ENCODE measurements at regions not wholly inside any gene's neighbourhood (a gene's known extent, or its start where the extent isn't known, plus 50 kb on each side); places are given as distances from the start of the nearest gene placed in this dataset.

DNA sequence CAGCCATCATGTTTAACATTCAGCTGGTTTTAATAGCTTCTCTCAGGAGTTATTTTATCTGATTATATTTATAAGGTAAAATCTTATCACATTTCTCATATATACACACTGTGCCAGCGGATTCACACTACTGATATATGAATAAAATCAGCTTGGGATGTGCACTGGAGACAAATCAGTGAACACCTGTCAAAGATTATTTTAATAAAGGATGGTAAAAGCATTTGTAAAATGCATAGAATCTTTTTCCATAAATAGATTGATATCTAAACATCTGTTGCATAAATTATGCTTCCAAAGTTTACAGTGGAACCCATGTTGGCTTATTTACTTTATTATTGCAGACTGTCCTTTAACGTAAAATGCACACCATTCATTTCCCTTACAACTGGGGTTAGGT, 1125.8 kb upstream of the CNTN5 start (continued):
- TF ChIP-seq, protein P1, sequence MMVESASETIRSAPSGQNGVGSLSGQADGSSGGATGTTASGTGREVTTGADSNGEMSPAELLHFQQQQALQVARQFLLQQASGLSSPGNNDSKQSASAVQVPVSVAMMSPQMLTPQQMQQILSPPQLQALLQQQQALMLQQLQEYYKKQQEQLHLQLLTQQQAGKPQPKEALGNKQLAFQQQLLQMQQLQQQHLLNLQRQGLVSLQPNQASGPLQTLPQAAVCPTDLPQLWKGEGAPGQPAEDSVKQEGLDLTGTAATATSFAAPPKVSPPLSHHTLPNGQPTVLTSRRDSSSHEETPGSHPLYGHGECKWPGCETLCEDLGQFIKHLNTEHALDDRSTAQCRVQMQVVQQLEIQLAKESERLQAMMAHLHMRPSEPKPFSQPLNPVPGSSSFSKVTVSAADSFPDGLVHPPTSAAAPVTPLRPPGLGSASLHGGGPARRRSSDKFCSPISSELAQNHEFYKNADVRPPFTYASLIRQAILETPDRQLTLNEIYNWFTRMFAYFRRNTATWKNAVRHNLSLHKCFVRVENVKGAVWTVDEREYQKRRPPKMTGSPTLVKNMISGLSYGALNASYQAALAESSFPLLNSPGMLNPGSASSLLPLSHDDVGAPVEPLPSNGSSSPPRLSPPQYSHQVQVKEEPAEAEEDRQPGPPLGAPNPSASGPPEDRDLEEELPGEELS (CRISPR knock-in tag; IDR thresholded peaks at IDR 0.05; ENCODE audit: borderline replicate concordance): no peak
- TF ChIP-seq YY1 (IDR thresholded peaks at IDR 0.05; ENCODE audit: borderline replicate concordance in 1 of 3, control insufficient read depth in 1 of 3, extremely low read depth in 1 of 3, insufficient read depth in 3 of 3, insufficient read length in 1 of 3, insufficient replicate concordance in 2 of 3, low read depth in 1 of 3, low read length in 2 of 3) (no peak), SRSF3 (IDR thresholded peaks at IDR 0.05; ENCODE audit: insufficient read depth, low read length) (no peak), ZNF253 (CRISPR knock-in tag; conservative IDR thresholded peaks at IDR 0.05) (no peak), SAFB (IDR thresholded peaks at IDR 0.05; ENCODE audit: borderline replicate concordance, low read depth, low read length) (no peak), RBM14 (IDR thresholded peaks at IDR 0.05; ENCODE audit: borderline replicate concordance, insufficient read depth, low read depth, low read length) (no peak)

DNA sequence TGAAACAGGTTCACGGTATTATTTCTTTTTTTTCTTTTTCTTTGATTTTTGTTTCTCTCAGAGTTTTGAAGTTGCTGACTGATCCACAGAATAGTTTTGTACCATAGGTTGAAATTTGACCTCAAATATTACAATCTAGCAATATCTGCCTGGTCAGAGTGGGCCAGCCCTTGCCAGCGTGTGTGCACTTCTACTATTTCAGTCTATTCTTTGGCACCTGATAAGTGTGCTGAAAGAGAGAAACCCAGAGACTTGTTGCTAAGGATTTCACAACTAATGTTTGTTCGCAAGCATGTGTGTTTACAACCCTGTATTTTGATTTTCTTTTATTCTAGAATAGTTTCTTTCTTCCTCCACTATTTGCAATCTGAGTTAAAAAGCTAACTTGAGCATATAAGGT, 1125.2 kb upstream of the CNTN5 start:
- no peaks in the 10 kb centered on the region for H3K36me3 ChIP-seq (ENCODE audit: control insufficient read depth, insufficient read depth, low read length)
- TF ChIP-seq RBM25 (IDR thresholded peaks at IDR 0.05; ENCODE audit: low read depth, low read length, severe bottlenecking): no peak
- TF ChIP-seq RAD51 (IDR thresholded peaks at IDR 0.05; ENCODE audit: borderline replicate concordance, low read depth): no peak
- no peak for TF ChIP-seq MCM3 (IDR thresholded peaks at IDR 0.05)
- no peaks in the 10 kb centered on the region for H3K4me1 ChIP-seq (replicated peaks in 1 of 2; ENCODE audit: control insufficient read depth in 2 of 2, insufficient read depth in 2 of 2, low read length in 2 of 2)
- intact Hi-C loops (cut with micrococcal nuclease) (no loop called here), in situ Hi-C loops (cut with MboI) (no loop called here)
- BruUV-seq (replicated peaks): no TSS peak
- no peaks in the 10 kb centered on the region; the same call in 1 of the 2 replicates for H3K9me3 ChIP-seq (replicated peaks; ENCODE audit: control insufficient read depth, insufficient read depth, low read depth, low read length)
- no peak for FAIRE-seq
- no peaks in the 10 kb centered on the region for H3K27me3 ChIP-seq (ENCODE audit: control insufficient read depth in 2 of 2, insufficient read depth in 2 of 2, low read length in 2 of 2)
- H3K4me3 ChIP-seq: no peak overlapping the region
- no peaks in the 10 kb centered on the region for H4K20me1 ChIP-seq (replicated peaks; ENCODE audit: control insufficient read depth, insufficient read depth, low read length)
- ATAC-seq: no peak
- H3K27ac ChIP-seq (ENCODE audit: extremely low read depth, low read depth, low read length): no peak overlapping the region
- H3K9me1 ChIP-seq (ENCODE audit: control insufficient read depth, insufficient read depth, low read length): no peaks in the 10 kb centered on the region
- no peak overlapping the region; the same call in 1 of the 2 replicates for H2AFZ ChIP-seq (ENCODE audit: low read depth, low read length)
- POLR2A ChIA-PET: no interaction called here
- WGBS (ENCODE audit: insufficient coverage, low coverage, missing lambda C conversion rate): 79% methylated on average over 2 of the region's 3 CpGs
- no peak overlapping the region for H3K4me2 ChIP-seq (ENCODE audit: insufficient read depth, low read length)
- no peak overlapping the region for H3K9ac ChIP-seq (ENCODE audit: insufficient read depth in 1 of 2, low read depth in 2 of 2, low read length in 2 of 2)
- no peaks in the 10 kb centered on the region for H3K79me2 ChIP-seq (ENCODE audit: control insufficient read depth, insufficient read depth, low read length)
- DNase-seq (ENCODE audit: extremely low read depth in 1 of 4, low spot score in 3 of 4): no peak
- CTCF ChIA-PET (ENCODE audit: low intra/inter-chr PET ratio): no interaction called here

Measured in K562 (cell line).